DND-41 (cell line): ENCODE measurements at regions not wholly inside any gene's neighbourhood (a gene's known extent, or its start where the extent isn't known, plus 50 kb on each side); places are given as distances from the start of the nearest gene placed in this dataset.

Experiments
- EZH2 ChIP-seq: IDR thresholded peaks from 3 replicates; pipeline ENCODE4 v1.6.1; 2012; ENCODE audit warnings: borderline replicate concordance, low read depth, mild to moderate bottlenecking, moderate library complexity, low read length, inconsistent platforms; ENCODE audit not compliant: severe bottlenecking
- TF ChIP-seq, protein P1 (sequence below): IDR thresholded peaks from 2 replicates; pipeline ENCODE4 v1.5.1; 2012; ENCODE audit warnings: borderline replicate concordance, low read length, moderate library complexity, mild to moderate bottlenecking; ENCODE audit not compliant: poor library complexity, severe bottlenecking; ENCODE audit errors: extremely low read depth

DNA sequence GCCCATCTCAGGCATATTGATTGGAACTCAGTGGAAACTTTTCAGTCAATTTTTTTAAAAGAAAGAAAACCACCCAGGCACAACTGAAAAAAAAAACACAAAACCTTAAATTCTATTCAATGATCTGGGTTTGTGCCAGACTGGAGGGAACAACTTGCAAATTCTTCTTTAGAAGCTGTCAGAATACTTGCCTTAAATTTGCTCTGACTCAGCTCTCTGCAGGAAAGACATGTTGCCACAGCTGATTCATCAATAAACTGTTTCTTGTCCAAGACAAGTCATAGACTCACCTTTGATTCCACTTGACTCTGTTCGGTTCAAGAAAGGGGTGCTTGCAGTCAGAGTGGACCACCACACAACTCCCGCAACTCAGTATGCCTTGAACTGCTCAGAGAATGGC, 117.8 kb upstream of the F13A1 start:
- TF ChIP-seq, protein P1, sequence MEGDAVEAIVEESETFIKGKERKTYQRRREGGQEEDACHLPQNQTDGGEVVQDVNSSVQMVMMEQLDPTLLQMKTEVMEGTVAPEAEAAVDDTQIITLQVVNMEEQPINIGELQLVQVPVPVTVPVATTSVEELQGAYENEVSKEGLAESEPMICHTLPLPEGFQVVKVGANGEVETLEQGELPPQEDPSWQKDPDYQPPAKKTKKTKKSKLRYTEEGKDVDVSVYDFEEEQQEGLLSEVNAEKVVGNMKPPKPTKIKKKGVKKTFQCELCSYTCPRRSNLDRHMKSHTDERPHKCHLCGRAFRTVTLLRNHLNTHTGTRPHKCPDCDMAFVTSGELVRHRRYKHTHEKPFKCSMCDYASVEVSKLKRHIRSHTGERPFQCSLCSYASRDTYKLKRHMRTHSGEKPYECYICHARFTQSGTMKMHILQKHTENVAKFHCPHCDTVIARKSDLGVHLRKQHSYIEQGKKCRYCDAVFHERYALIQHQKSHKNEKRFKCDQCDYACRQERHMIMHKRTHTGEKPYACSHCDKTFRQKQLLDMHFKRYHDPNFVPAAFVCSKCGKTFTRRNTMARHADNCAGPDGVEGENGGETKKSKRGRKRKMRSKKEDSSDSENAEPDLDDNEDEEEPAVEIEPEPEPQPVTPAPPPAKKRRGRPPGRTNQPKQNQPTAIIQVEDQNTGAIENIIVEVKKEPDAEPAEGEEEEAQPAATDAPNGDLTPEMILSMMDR, result no peak
- no peak for TF ChIP-seq EZH2
